ENCODE measurements at regions not wholly inside any gene's neighbourhood (a gene's known extent, or its start where the extent isn't known, plus 50 kb on each side); places are given as distances from the start of the nearest gene placed in this dataset.

DNA sequence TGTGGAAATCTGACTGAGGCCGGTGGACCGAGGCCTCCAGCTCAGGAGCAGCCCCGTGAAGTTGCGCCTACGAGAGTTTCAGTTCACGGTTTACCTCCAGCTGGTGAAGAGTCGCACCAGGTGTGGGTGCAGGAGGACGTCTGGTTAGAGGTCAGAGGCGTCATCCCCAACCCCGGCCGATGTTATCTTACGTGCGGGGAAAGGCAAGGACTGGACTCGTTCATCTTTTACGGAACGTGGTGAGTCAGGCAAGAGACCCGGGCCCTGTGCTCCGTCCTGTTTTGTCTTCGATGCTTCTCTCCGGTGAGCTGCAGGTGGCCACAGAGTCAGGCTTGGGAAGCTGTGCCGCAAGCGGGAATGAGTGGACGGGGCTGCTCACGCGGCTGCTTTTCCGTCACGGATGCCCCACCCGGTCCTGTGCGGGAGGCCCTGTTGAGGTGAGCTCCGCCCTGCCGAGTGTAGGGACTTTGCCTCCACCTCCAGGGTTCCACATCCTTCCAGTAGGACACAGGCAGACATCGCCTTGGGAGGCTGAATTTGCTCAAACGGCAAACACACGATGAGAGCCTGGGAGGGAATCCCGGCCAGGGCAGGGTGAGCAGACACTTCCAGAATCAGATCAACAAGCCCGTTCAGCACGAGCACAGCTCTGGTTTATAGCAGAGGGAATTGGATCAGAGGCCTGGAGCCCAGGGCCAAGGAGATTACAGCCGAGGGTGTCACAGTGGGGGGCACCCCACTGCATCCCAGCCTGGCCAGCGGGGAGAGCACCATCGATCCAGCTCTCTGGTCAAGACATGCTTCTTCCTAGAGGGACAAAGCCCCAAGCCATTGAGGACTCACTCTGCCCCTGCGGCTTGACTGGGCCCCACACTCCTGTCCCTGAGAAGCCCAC lies 50.1 kb upstream of the INPP5A start:
- TF ChIP-seq, protein P1, sequence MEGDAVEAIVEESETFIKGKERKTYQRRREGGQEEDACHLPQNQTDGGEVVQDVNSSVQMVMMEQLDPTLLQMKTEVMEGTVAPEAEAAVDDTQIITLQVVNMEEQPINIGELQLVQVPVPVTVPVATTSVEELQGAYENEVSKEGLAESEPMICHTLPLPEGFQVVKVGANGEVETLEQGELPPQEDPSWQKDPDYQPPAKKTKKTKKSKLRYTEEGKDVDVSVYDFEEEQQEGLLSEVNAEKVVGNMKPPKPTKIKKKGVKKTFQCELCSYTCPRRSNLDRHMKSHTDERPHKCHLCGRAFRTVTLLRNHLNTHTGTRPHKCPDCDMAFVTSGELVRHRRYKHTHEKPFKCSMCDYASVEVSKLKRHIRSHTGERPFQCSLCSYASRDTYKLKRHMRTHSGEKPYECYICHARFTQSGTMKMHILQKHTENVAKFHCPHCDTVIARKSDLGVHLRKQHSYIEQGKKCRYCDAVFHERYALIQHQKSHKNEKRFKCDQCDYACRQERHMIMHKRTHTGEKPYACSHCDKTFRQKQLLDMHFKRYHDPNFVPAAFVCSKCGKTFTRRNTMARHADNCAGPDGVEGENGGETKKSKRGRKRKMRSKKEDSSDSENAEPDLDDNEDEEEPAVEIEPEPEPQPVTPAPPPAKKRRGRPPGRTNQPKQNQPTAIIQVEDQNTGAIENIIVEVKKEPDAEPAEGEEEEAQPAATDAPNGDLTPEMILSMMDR (conservative IDR thresholded peaks at IDR 0.05 in 1 of 2, IDR thresholded peaks at IDR 0.05 in 1 of 2; ENCODE audit: extremely low read depth in 1 of 2, insufficient read depth in 1 of 2, low read depth in 1 of 2, low read length in 2 of 2) = no peak
- no peak for TF ChIP-seq EZH2 (IDR thresholded peaks at IDR 0.05; ENCODE audit: borderline replicate concordance, low read length)

Measured in mammary epithelial cell (primary cell).